KBM-7 (cell line): ENCODE measurements at regions not wholly inside any gene's neighbourhood (a gene's known extent, or its start where the extent isn't known, plus 50 kb on each side); places are given as distances from the start of the nearest gene placed in this dataset.

ENCODE experiments used
- DNase-seq: peaks from one replicate; pipeline ENCODE4 v3.0.0-alpha.2; 2015
- in situ Hi-C: fragments of 300-500 bp; cut with MboI; formaldehyde crosslinking; loops from 2 replicates; pipeline ENCODE4 v1.14.3; 2020; ENCODE audit warnings: low sequenced_read_pairs, low pct_unique_long_range_greater_than_20kb, mixed read lengths

DNA sequence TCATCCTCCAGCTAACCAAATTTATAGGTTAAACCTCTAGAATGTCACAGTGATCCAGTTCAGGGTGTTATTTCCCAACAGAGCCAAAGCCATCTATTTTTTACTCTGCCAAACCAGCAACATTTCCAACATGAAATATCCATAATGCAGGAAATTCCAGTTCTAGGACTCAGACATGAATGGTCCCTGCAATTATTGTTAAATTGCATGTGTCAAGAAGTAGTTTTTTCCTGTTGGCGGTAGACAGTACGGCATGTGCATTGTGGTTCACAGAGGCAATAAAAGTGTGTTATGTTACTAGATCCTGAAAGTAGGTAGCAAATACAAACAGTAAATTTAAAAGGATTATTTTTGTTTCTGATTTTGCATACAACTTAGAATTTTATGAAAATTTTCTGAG is 215.7 kb upstream of the THBS1 start:
- DNase-seq = no peak
- in situ Hi-C loops = no loop called here

DNA sequence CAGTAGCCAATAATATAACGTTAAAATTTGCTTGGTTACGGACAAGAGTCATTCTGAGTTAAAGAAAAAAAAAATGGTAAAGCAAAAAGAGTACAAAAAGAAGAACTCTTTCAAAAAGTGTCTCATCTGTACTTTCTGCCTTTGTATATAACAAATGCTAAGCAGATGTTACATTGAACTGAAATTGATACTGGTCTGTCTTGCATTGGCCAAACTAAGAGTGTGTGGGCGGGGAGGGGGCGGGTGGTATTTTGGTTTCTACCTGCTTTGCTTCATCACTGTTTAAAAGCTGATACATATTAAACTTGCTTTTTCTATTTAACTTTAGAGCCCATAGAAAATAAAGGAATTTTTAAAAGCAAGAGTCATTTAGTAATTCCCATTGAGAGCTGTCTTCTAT is 215.0 kb upstream of the THBS1 start:
- in situ Hi-C loops = no loop called here
- DNase-seq = no peak

DNA sequence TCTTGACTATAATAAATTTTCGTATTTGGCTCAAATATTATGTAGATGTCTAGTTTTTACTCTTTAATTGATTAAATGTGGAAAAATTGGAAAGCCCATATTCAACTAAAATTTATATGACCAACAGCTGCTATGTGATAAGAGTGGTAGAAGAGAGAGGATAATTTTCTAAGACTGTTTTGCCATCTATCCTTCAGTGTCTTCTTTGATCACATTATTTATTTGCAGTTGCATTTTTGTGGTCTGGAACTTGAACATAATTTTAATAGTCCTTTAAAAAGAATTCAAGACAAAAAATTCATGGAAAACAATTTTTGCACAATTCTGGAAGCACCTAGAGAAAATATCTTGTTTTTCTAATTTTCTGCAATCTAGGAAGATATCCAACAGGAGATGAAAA is 213.3 kb upstream of the THBS1 start:
- no peak for DNase-seq
- in situ Hi-C loops = no loop called here

DNA sequence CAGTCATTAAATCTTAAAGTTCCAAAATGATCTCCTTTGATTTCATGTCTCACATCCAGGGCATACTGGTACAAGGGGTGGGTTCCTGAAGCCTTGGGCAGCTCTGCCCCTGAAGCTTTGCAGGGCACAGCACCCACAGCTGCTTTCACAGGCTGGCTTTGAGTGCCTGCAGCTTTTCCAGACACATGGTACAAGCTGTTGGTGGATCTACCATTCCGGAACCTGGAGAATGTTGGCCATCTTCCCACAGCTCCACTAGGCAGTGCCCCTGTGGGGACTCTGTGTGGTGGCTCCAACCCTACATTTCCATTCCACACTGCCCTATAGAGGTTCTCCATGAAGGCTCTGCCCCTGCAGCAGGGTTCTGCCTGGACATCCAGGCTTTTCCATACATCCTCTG is 211.1 kb upstream of the THBS1 start:
- in situ Hi-C loops = no loop called here
- DNase-seq = no peak

DNA sequence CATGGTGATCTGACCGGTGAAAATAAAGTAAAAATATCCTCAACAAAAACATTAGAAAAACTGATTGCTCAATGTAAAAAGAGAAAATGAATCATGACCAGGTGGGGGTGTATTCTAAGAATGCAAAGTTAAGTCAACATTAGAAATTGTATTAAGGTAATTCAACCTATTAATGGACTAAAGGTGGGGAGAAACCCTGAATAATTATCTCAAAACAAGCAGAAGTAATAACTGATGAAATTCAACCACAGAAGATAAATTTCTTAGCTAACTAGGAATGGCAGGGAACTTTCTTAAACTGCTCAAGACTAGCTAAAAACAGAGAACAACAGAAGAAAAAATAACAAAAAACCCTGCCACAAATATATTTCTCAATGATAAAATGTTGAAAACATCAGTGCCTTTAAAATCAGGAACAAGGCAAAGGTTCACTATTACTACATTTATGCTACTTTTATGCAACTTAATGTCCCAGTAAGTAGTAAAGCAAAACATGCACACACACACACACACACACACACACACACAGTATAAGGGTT is 204.4 kb upstream of the THBS1 start:
- in situ Hi-C loops = no loop called here
- DNase-seq = no peak

DNA sequence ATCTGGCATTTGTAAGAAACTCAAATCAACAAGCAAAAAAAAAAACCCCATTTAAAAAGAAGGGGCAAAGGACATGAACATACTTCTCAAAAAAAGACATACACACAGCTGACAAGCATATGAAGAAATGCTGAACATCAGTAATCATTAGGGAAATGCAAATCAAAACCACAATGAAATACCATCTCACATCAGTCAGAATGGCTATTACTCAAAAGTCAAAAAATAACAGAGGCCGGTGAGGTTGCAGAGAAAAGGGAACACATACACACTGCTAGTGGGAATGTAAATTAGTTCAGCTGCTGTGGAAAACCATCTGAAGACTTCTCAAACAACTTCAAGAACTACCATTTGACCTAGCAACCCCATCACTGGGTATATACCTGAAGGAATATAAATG is 199.4 kb upstream of the THBS1 start:
- in situ Hi-C loops = no loop called here

DNA sequence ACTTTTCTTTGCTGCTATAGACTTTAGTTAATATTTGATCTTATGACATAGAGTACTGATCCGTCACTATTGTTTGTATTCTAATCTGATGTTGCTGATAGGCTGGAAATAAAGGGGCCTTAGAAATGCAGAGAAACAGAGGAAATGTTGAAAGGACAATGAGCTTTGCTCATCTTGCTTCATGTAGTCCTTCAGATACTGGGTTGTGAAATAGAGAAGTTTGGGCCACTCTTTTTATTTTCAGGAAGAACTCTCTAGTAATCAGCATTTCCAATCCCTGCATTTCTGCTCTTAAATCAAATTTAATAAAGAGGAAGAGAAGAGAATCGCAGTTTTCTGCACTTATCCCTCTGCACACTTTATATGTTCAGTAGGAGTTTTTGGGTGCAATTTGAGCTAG is 192.8 kb upstream of the THBS1 start:
- no peak for DNase-seq
- in situ Hi-C loops = no loop called here

More for the DNA sequence above, 199.4 kb upstream of the THBS1 start:
- no peak for DNase-seq

DNA sequence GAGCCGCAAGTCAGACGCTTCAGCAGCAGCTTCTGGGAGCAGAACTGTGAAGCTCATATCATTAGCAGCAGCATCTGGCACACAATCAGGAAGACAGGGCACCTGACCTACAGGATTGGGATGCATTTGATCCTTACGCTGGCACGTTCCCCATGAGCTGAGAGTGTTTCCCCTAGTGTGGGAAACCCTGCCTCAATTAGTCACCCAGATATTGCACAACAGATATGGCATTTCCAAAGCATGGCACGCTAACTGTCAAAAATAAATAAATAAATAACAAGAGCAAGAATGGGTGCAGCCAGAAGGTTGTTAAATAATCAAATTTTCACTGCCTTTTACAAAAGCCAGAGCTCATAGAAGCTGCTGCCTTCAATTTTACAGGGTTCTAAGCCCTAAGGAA is 189.6 kb upstream of the THBS1 start:
- DNase-seq = no peak
- in situ Hi-C loops = no loop called here

DNA sequence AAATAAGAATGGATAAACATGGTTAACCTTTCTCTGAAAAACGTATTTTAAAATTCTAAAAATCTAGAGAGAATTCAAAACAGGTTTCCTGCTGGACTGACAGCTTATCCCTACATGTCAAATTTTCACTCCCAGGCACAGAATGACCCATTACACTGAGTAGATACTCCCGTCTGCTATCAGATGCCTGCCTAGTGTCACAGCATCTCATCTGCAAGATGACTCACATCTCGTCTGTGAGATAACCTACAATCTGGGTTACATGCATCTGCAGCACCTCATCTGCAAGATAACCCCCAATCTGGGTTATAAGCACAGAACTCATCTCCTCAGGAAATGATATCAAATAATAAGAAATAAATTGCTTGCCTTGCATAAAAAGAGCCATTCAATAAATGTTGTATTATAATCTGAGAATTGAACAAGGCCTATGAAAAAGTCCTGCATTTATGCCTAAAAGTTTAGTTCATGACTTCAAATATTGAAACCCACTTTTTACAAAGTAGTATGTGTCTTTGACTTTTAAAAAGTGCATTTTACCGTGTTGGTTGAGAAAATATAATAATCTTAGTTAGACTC is 188.3 kb upstream of the THBS1 start:
- in situ Hi-C loops = no loop called here
- no peak for DNase-seq

DNA sequence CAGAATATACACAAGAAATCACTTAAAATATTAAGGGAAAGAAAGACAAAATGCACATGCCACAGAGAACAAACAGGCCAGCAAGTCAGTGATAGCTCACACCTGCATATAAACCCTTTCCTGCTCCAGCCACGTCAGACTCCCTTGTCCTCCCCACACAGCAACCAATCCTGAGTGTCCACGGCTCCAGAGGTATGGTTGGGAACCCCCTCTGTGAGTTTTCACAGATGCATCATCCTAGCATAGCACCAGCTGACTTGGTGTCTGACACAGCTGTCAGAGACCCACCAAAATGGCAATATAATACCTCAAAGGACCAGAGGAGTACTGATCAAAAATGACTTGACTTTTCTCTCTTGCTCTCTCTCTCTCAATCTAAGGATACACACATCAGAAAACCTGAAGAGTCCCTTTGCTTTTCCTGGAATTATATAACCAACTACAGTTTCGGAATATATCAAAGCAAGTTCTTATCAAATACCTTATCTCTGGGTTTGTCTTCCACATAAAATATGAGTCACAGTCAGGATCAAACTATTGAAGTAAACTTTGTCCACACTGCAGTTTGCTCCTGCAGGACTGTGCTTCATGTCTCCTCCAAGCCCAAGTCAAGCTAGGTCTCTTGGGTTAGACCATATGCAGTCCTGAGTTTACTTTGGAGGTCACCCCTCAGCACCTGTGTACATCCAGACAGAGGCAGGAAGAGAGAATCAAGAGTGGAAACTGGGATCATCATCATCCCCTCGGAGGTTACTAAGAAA is 187.1 kb upstream of the THBS1 start:
- no peak for DNase-seq

DNA sequence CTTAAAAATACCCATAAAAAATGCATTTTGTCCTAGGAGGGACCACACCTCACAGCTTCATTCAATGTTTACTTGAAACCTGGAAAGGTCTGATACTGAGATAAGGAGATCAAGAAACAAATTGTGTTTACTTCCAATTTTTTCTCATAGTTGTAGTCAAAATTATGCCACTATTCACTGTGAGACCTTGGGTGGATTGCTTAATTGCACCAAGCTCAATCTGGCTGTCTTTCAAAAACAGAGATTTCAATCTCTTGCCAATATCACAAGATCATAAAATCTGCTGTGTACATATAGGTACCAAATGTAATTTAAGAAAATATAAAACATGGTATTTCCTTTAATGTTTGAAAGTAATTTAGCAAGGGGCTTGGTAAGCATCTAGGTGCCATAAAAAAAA is 186.4 kb upstream of the THBS1 start:
- in situ Hi-C loops = no loop called here
- no peak for DNase-seq

More for the DNA sequence above, 187.1 kb upstream of the THBS1 start:
- in situ Hi-C loops = no loop called here

DNA sequence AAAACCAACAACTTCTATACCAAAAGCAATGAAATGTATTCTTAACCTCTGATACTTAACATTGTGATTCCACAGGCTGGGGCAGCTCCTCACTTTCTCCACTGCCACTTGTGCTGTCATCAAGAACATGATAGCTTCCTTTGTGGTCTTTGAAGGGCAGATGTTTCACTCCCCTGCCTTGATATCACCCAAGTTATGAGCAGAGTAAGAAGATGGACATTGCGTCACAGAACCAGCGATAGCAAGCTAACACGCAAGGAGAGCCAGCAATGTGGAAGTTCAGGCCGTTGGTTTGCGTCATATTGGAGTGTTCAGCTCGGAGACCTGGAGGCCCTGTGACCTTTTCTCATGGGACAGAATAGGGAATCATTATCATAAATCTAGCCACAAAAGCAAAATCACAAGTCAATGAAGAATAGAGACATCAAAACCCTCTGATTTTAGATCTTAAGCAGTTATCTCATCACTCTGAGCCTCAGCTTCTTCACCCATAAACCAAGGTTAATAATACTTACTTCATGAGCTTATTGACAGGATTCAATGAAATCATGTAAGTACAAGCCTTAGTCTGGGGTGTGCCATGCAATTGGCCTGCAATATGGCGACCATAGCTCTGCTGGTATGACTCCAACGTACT is 183.8 kb upstream of the THBS1 start:
- DNase-seq = peak; percentile 80
- in situ Hi-C loops = no loop called here

DNA sequence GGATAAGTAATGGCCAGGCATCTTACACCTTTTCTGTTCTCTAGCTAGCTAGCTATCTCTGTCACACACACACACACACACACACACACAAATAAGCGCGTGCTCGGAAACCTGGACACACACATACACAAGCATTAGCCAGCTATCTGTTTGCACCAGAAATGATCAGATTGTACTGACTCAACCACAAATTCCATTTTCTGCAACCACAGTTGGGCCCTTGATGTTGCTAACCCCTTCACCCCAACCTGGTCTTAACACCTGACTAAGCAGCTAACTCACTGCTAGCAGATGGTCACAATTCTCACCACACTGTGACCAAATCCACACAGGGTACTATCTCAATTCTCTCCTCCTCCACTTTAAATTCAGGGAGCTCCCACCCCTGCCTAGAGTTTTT is 183.0 kb upstream of the THBS1 start:
- no peak for DNase-seq
- in situ Hi-C loops = no loop called here

DNA sequence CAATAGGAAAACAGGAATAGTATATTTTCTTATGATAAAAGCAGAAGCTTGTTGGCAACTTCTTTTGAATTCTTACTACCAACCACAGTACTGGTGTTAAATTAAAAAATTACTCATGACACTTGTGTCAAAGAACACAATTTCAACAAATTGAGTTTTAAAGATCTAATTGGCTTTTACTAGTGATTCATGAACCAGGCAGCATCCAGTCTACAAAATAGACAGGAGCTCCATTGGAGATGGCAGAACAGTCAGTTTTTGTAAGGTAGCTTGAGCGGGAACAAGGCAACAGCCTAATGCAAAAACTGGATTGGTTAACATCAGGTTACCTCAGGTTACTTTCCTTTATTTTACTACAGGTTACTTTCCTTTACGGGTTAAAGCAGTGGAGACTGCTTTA is 181.3 kb upstream of the THBS1 start:
- no peak for DNase-seq
- in situ Hi-C loops = no loop called here

DNA sequence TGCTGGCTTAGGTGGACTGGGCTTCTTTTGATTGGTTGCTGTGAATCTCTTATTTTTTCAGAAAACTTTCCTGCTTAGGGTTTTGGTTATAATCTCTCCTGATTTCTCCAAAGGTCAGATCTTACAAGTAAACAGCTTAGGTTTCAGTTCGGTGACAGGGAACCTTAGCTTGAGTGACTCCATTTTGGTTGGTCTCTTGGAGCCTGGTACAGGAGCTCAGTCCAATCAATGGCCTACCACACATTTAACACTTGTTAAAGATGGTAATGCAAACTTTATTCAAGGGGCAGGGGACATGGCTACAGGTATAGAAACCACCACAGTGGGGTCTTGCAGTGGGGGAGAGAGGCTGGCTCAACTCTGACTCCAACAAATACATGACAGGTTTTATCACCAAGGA is 180.9 kb upstream of the THBS1 start:
- DNase-seq = no peak
- in situ Hi-C loops = no loop called here

DNA sequence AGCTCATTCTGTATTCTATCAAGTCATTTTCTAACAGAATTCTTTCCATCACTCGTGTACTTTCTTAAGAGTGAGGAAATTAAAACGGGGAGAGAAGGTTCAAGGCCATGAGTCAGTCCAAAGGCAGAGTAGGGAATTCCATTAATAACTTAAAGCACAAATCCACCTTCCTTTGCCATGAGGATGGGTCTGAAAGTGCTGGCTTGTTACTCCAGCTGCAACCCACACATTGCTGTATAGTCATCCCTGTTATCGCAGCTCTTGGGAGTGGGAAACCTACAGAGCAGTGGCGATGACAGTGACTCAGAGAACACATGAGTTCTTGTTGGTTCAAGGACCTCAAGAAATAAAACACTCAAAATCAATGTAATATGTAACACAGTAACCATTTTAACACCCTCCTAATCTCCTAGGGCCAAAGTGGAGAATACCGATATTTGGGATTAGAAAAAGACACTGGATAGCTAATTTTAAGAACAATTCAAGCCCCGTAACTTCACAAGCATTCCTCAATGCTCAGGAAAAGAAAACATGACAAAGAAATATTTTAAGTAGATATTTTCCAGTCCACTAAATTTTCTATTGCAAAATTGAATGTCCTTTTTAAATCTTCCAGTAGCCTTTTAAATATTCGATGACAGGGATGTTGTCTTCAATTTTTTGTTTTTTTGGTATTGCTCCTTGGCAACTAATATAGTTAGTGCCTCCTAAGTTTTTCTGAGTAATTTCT is 179.9 kb upstream of the THBS1 start:
- in situ Hi-C loops = no loop called here

DNA sequence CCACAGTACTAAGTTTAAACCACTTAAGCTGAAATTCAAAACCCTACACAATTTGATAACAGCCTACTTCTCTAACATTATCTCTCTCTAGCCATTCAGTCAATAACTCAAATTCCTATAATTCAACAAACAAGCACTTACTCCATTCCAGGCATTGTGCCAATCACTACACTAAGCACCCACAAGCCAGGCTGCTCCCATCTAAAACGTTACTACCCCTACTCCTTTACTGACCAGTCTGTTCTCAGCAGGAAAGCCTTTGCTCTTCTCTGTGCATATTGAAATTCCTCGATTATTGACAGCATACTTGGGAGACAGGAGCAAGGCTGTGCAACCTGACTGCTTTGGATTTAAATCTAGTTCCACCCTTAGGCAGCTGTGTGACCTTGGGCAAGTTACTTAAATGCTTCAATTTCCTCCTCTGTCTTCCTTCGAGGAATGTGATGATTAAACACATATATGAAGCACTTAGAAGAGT is 177.2 kb upstream of the THBS1 start:
- no peak for DNase-seq
- in situ Hi-C loops = no loop called here

More for the DNA sequence above, 179.9 kb upstream of the THBS1 start:
- no peak for DNase-seq

DNA sequence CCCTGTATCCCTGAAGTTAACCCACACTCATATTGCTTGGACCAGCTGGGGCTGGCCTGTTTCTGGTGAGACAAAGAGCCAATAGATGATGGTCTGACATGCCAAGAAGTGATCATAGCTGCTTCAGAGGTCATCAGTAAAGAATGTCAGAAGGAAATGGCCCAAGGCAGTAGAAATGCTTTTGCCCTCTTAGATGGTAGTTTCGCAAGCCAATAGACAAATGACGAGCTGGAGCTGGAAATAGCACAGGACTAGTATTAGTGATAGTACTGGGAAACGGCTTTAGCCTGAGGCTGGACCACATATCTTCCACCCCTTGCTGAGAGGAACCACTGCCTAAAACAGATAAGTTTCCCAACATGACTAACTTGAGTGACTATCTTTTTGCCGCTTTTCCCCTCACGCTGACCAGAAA is 176.1 kb upstream of the THBS1 start:
- no peak for DNase-seq
- in situ Hi-C loops = no loop called here

DNA sequence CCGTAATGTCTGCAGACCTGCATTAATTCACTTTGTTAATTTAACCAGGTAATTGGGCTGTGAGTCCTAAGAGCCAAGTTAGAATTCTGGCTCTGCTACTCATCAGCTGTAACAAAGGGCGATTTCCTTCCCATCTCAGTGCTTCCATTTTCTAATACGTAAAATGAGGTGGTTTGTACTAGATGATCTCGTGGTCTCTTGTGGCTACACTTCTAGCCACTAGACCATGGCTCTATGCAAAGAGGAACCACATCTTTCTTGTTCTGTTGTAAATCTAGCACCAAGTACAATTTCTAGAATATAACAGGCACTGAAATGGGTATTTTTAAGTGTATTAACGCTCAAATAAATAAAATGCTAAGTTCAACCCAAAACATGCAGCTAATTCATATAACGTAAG is 174.4 kb upstream of the THBS1 start:
- in situ Hi-C loops = no loop called here
- no peak for DNase-seq

DNA sequence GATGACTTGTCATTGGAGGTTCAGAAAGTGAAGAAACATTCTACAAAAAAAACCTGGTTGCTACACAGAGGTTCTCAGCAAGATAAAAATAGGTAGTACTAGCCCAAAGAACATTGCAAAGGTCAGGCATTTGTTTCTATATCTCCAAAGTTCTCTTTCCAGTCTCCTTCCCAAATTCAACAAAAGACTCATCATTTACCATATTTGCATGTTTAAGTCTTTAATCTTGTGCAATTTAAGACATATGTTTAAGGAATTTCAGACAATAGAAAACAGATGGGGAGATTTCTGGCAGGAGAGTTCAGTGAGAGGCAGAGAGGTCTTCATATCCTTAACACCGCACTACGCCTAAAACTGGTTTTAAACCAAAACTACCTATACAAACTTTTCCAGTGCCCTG is 173.8 kb upstream of the THBS1 start:
- in situ Hi-C loops = no loop called here

More for the DNA sequence above, 173.8 kb upstream of the THBS1 start:
- no peak for DNase-seq
